ENCODE measurements at regions not wholly inside any gene's neighbourhood (a gene's known extent, or its start where the extent isn't known, plus 50 kb on each side); places are given as distances from the start of the nearest gene placed in this dataset.
"Not testable (repeated sequence)": the region's sequence is repeated elsewhere in the genome, so short reads cannot be mapped to it uniquely, and the experiment has no call there.

DNA sequence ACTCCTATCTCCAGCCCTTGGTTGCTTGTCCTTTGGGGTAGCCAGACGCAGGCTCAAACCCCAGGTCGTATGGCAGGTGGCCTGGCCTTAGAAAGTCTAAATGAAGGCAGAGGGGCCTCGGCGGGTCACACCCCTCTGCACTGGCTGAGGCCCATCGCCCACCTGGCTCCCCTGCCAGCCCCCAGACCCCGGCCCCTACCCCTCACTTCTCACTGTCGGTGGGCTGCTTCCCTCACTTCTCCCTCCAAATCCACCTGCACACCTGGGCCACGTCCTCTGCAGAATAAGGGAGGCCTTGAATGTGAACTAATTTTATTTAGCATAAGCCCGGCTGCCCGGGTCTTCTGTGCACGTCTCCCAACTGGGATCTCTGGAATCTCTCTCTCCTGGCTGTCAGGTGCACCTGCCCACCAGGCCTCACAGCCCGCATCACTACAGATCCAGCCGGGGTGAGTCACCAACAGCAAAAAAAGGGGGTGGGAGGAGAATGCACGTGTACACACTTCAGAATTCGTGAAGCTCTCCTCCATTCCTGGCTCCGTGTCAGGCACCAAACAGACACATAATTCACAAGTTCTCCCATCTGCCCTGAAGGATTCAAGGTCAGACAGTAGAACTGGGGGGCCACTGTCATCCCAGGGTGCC is 107.5 kb upstream of the SIM2 start:
- DNase-seq (ENCODE audit: low read depth in 2 of 3, low spot score in 2 of 3): no peak

DNA sequence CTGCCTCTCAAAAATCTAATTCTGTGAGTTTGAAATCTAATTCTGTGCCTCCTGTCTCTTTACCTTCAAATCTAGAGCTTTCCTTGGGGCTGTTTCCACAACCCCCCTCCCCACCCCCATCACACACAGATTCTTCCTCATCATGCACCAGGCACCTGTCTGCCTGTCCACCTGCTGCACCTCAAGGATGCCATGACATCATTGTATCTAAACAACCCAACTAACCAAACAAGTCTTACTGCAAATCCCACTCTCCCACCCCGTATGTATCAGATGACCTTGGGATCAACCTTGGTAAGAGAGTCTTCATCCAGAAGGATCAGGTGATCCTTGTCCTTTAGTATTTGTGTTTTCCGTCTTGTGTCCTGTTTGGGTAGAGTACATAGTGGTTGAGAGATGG is 102.7 kb upstream of the SIM2 start:
- DNase-seq (ENCODE audit: low read depth in 2 of 3, low spot score in 2 of 3): no peak

DNA sequence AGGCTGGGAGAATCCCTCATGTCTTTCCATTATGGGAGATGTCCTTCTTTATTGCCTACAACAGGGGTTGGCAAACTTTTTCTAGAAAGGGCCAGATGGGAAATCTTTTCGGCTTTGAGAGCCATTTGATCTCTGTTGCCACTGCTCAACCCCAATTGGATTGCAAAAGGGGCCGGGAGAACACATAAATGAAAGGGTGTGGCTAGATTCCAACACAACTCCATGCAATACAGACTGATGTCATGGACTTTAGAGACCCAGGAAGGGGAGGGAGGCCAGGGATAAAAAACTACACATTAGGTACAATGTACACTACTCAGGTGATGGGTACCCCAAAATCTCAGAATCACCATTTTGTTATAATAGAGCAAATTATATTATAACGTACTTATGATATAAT is 97.6 kb upstream of the SIM2 start:
- no peak for DNase-seq (ENCODE audit: low read depth in 2 of 3, low spot score in 2 of 3)

DNA sequence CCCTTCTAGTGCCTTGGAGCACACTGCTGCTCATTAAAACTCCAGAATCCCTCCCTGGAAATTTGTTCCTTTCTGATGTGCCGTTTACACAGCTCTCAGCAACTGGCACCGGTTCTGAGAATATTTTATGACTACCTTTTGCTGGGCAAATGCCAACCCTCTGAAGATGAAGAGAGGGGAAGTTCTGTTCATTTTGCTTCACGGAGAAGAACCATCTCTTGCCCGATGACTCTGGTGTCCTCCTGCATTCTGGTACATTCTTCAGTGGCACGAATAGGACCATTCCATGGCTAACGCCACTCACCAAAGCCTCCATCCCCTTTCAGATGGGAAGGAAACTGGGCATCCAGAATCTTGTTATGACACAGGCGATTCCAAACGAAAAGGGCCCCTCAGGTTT is 96.2 kb upstream of the SIM2 start:
- no peak for DNase-seq (ENCODE audit: low read depth in 2 of 3, low spot score in 2 of 3)

DNA sequence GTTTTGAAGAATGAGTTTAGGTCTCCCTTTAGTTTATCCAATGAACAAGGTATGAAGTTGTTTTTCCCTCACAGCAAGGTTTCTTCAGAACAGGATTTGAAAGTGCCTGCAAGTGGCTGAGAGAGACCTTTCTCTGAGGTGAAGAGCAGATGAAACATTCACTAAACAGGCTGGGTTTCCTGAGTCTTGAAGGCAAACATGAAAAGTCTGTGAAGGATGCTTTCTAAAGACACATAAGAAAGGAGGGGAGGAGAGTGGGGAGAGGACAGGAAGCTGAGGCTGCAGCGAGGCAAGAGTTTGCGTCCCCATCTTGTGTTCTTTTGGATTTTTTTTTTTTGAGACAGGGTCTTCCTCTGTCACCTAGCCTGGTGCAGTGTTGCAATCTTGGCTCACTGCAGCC is 95.7 kb upstream of the SIM2 start:
- no peak for DNase-seq (ENCODE audit: low read depth in 2 of 3, low spot score in 2 of 3)

DNA sequence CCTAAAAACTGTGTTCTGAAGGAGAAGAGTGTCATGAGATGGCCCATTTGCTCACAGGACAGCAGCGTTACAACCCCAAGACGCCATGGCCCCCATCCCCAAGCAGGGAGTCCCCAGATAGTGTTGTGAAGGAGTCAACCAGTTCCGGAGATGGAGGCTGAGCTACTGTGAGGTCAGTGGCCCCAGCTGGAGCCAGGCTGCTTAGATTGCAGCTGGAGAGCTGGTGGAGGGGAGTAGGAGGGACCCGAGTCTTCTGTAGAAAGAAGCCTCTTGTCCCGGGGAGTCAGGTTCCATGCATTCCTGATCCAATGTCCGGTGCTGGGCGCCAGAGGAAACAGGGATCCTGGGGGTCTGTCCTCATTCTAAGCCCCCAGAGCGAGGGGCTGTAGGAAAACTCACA is 93.5 kb upstream of the SIM2 start:
- no peak for DNase-seq (ENCODE audit: low read depth in 2 of 3, low spot score in 2 of 3)

DNA sequence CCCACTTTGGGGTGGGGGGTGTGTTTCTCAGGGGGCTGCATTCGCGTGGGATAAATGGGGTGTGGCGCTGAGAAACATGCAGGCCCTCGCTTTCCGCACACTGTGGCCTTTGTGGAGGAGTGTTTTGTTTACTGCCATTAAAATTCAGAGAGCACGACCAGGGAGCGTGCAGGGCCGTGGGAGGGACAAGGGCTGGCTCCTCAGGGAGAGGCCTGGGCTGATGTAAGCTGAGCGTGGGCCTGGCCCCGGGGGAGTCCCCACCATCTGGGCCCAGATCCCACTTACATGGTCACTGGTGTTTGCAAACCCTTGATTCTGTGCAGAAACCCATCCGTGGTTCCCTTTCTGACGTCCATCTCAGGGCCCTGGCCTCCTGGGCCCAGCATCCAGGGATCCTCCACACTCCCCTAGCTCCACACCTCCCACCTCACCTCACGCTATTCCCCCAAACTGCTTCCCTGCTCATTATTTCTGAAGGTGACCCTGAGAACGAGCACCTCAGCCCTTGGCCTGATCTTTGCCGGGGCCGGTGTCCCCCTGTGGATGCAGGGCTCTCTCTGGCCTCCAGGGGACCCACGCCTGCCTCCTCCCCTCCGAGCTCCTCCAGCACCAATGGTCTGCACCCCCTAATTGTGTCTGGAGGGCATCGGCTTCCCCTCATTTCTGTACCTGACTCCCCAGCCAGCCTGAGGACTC is 92.5 kb upstream of the SIM2 start:
- DNase-seq (ENCODE audit: low read depth in 2 of 3, low spot score in 2 of 3): no peak

DNA sequence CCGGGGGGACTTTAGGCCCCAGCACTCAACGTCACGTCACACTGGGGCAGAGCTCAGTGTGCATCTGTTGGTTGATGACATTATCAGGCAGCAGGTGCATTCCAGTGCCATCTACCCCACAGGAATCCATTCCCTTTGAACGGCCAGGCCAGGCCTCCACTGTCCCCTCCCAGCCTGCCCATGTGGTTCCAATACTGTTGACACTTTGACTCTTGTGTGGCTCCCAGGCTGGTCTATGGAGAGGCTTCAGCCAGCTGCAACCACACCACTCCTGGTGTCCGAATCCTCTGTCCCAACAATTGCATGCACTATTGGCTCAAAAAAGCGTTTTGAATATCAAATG is 92.0 kb upstream of the SIM2 start:
- DNase-seq (ENCODE audit: low read depth in 2 of 3, low spot score in 2 of 3): no peak

DNA sequence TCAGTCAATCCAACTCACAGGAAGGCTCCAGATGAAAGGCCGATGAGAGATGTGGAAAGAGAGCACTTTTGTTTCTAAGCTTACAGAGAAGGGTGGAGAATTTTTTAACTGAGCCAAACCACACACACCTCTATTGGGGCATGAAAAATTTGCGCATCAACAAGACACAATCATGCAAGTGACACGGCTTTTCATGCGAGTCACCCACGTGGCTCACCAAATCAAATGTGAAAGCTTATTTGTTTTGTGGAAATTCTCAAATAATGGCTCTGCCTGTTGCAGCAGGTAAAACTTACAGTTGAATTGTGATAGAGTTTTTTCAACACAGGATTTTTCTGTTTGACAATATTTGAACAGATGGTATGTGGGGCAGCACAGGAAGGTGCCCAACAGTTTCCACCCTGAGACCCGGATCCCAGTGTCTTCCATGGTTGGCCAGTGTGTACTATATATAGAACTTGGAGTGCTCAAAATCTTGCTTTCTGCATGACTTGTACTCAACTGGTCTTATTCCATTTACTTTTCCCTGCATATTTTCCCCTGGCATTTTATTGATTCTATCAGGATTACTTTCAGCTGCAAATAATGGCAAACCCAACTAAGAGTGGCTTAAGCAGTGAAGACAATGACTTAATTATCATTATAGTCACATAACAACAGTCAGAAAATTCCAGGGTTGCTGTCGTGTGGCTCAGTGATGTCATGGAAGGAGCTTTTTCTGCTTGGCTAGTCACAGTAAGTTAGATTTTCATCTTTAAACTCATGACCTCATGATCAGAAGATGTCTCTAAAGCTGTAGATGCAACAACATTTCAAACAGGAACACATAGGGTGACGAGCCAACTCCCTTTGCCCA is 90.6 kb upstream of the SIM2 start:
- DNase-seq (ENCODE audit: low read depth in 2 of 3, low spot score in 2 of 3): no peak

DNA sequence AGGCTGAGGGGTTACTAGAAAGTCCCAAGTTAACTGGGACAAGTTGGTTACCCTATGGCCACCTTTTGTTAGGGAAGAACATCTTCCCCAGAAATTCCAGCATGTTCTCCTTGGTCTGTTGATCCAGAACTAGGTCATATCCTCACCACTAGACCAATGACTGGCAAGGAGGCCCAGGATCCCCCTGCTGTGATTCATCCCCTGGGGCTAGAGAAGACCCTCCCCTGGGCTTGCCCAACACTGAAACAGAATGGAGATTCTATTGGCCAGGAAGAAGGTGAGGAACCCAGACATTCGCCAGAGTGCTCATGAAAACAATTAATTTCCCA is 90.1 kb upstream of the SIM2 start:
- DNase-seq (ENCODE audit: low read depth in 2 of 3, low spot score in 2 of 3): no peak

DNA sequence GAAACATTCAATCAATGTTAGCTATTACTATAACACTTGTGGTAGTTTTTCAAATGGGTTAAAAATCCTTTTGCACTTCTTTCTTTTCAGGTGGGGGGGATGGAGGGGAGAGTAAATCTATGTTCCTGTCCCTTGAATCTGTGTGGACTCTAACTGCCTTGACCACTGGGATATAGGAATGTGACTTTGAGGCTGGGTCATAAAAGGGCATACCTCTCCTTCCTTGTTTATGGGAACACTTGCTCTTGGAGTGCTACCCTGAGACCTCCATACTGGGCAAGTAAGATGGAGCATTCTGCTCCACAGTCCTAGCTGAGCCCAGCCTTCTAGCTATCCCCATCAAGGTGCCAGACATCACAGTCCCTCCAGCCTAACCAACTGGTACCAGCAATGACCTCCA is 89.3 kb upstream of the SIM2 start:
- DNase-seq (ENCODE audit: low read depth in 2 of 3, low spot score in 2 of 3): no peak

DNA sequence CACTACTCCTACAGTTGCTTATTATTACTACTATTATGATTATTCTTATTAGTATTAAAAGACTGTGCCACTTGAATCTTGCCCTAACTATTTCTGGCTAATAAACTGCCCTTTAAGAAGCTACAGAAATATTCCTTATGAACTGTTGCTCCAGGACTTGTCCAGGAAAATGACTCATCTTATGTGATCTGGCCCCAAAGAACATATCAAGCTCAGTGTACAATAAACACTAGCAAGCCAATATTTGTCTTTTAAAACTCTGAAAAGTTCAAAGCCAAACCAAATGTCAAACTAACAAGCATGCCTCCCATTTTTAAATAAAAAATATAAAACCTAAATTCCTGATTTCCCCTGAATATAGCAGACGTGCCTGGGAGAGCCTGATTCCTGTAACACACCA is 88.7 kb upstream of the SIM2 start:
- no peak for DNase-seq (ENCODE audit: low read depth in 2 of 3, low spot score in 2 of 3)

DNA sequence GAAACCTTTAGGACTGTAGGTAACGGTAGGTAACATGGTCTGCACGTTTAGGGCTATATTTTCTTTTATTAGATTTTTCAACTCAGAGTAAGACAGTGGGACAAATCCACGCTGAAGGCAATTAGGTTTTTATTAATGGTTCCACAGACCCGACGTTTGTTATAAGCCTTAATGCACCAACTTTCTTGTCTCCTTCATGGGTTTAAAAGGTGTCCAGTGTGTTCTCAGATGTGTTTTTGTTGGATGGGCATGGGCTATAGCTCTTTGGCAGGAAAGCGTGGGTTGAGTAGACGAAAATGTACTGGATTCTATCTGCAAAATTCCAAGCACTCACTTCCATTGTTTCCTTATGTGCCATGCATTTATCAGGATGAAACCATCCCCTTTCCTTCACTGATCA is 88.0 kb upstream of the SIM2 start:
- no peak for DNase-seq (ENCODE audit: low read depth in 2 of 3, low spot score in 2 of 3)

DNA sequence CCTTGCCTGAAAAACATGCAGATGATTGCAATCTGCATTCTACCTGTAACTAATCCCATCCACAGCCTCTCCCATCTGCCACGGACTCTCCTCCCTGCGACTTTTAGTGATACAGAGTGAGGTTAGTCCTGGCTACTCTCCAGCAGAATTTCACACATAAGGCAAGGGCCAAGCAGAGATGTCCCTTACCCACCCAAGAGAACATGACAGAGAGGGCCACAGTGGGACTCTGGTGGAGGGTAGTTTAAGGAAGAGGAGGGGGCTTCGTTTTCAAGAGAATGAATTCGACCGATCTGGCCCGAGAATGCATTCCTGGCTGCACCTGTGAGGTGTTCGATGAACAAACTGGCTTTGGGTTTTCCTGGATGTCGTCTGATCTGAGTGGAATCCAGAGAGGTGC is 87.5 kb upstream of the SIM2 start:
- DNase-seq (ENCODE audit: low read depth in 2 of 3, low spot score in 2 of 3): no peak

DNA sequence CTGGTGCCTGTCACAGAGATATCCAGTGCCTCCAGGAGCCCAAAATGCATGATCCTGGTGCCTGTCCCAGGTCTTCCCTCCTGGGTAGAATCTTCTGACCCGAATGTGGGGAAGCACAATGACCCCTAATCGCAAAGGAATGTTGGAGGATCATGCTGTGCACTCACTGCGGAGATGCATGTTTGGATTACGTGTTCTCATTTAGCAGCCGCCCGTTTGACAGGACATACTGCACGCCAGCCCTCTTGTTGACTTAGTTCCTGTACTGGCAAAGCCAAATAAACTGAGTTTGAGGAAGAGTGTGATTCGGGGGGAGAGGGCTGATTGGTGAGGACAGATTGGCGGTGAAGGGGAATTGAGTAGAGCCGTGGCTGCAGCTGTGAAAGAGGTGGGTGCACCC is 85.9 kb upstream of the SIM2 start:
- DNase-seq (ENCODE audit: low read depth in 2 of 3, low spot score in 2 of 3): no peak

DNA sequence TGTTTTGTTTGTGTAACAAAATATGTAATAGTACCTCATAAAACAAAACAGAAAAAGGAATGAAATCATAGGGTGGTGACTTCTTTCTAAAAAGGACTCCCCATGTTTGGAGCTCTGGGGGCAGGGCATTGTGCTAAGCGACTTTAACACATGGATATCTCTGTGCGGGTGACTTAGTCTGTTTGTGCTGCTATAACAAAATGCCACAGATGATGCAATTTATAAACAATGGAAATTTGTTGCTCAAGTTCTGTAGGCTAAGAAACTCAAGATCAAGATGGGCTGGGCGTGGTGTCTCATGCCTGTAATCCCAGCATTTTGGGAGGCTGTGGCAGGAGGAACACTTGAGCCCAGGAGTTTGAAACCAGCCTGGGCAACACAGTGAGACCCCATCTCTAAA is 85.4 kb upstream of the SIM2 start:
- DNase-seq (ENCODE audit: low read depth in 2 of 3, low spot score in 2 of 3): no peak

DNA sequence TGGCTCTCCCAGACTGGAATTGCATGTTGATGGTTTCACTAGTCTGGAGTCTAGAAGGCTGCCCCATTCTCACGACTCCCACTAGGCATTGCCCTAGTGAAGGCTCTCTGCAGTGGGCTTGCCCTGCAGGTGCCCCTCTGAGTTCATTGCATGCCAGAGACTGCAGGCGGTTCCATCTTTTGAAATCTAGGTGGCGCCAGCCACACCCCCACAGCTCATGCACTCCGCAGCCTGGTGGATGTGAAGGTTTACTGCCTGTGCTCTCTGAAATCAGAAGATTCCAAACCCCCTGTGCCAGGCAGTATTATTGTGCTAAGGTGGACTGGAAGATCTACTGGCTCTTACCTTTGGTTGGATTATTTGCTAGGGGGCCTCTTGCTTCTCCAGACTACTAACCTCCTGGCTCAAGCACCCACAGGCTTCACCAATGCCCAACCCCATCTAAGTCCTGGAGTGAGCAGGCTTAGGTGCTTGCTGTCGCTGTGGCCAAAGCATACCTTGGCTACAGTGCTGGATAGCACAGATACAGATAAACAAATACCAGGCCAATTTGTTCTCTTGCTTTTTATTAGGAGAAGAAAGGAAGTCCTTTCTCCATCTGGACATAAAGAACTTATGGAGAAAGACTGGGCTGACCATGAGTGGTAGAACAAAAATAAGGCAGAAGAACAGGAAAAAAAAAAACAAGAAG is 83.5 kb upstream of the SIM2 start:
- DNase-seq (ENCODE audit: low read depth in 2 of 3, low spot score in 2 of 3): no peak

DNA sequence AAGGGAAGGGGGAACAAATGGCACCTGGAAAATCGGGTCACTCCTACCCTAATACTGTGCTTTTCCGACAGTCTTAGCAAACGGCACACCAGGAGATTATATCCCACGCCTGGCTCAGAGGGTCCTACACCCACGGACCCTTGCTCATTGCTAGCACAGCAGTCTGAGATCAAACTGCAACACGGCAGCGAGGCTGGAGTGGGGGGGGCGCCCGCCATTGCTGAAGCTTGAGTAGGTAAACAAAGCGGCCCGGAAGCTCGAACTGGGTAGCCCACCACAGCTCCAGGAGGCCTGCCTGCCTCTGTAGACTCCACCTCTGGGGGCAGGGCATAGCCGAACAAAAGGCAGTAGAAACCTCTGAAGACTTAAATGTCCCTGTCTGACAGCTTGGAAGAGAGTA is 82.1 kb upstream of the SIM2 start:
- not testable (repeated sequence) for DNase-seq (ENCODE audit: low read depth in 2 of 3, low spot score in 2 of 3)

DNA sequence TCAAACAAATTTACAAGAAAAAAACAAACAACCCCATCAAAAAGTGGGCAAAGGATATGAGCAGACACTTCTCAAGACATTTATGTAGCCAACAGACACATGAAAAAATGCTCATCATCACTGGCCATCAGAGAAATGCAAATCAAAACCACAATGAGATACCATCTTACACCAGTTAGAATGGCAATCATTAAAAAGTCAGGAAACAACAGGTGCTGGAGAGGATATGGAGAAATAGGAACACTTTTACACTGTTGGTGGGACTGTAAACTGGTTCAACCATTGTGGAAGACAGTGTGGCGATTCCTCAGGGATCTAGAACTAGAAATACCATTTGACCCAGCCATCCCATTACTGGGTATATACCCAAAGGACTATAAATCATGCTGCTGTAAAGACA is 77.1 kb upstream of the SIM2 start:
- not testable (repeated sequence) for DNase-seq (ENCODE audit: low read depth in 2 of 3, low spot score in 2 of 3)

DNA sequence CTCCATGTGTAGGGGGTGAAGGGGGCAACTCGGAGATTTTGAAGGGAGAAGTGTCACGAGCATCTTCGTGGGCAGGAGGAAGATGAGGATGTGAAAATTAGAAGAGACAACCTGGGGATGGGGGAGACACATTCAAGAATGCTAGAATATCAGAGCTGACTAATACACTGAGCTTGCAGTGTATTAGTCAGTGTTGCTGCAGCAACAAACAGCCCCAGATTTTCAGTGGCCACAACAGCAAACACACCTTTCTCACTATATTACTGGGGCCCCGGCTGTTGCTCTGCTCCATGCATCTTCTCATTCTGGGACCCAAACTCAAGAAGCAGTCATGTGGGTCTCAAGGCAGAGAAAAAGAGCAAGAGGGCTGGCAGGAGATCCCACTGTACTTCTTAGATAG is 74.8 kb upstream of the SIM2 start:
- no peak for DNase-seq (ENCODE audit: low read depth in 2 of 3, low spot score in 2 of 3)

DNA sequence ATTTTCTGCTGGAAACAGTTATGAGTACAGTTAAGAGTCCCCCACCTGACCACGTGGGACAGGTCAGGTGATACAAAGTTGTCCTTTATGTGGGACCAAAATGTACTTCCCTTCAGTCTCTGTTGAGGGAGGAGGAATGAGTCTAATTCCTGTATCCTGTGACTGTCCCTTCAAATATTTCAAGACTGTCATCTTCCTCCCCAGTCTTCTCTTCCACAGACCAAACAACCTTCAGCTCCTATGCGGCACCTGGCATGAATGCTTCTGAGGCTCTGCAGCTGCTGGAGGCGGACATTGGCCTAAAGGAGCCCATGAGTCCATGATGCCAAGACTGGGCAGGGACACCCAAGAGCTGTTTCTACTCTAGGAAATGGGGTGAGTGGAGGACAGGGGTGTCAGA is 72.1 kb upstream of the SIM2 start:
- no peak for DNase-seq (ENCODE audit: low read depth in 2 of 3, low spot score in 2 of 3)

DNA sequence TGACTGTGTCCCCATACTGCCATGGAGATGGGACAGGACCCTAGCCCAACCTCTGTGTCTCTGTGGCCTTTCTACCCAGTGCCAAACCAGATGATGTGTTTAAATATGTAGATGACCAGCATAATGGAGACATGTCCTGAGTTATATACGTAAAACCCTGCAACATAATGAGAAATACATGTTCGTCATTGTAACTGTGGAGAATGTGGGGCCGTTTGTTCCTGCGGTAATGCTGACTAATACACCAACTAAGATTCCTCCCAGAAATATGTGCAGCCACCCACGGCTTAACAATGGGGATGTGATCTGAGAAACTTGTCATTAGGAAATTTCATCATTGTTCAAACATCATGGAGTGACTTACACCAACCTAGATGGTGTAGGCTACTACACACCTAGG is 71.7 kb upstream of the SIM2 start:
- DNase-seq (ENCODE audit: low read depth in 2 of 3, low spot score in 2 of 3): no peak
